ENCODE measurements at regions not wholly inside any gene's neighbourhood (a gene's known extent, or its start where the extent isn't known, plus 50 kb on each side); places are given as distances from the start of the nearest gene placed in this dataset.
A peak's percentile ranks its signal among the peaks of the same experiment; 100 is the strongest.

- TF ChIP-seq STAT5B (CRISPR knock-in tag; IDR thresholded peaks at IDR 0.05) (peak; percentile 14; the same call in 1 of the 2 replicates), ZNF83 (CRISPR knock-in tag; IDR thresholded peaks at IDR 0.05; ENCODE audit: borderline replicate concordance) (no peak), PAWR (CRISPR knock-in tag; IDR thresholded peaks at IDR 0.05; ENCODE audit: borderline replicate concordance) (no peak), ZNF605 (CRISPR knock-in tag; IDR thresholded peaks at IDR 0.05) (peak; percentile 72), TAF1 (CRISPR knock-in tag; IDR thresholded peaks at IDR 0.05) (no peak), ZNF724P (CRISPR knock-in tag; IDR thresholded peaks at IDR 0.05; ENCODE audit: borderline replicate concordance) (peak; percentile 47; the same call in 1 of the 2 replicates), FOSL1 (CRISPR knock-in tag; IDR thresholded peaks at IDR 0.05; ENCODE audit: borderline replicate concordance) (peak; percentile 61; the same call in 1 of the 2 replicates), SIN3A (IDR thresholded peaks at IDR 0.05; ENCODE audit: borderline replicate concordance, low read depth, low read length) (0 out of 2 replicates have a peak, but pooled peaks have one; percentile 20), ZFP36L2 (CRISPR knock-in tag; IDR thresholded peaks at IDR 0.05) (peak; percentile 78; the same call in 1 of the 2 replicates), RFXAP (CRISPR knock-in tag; IDR thresholded peaks at IDR 0.05; ENCODE audit: borderline replicate concordance) (peak; percentile 68; the same call in 1 of the 2 replicates), NR1H2 (CRISPR knock-in tag; IDR thresholded peaks at IDR 0.05; ENCODE audit: borderline replicate concordance, low read depth) (peak; percentile 21; the same call in 1 of the 2 replicates), RXRB (CRISPR knock-in tag; IDR thresholded peaks at IDR 0.05; ENCODE audit: borderline replicate concordance) (peak; percentile 99), ZNF264 (CRISPR knock-in tag; IDR thresholded peaks at IDR 0.05) (peak; percentile 69; the same call in 1 of the 2 replicates), GATAD2A (CRISPR knock-in tag; IDR thresholded peaks at IDR 0.05) (peak; percentile 93), TBX3 (IDR thresholded peaks at IDR 0.05; ENCODE audit: borderline replicate concordance) (peak; percentile 90; the same call in 1 of the 2 replicates), TIGD3 (CRISPR knock-in tag; IDR thresholded peaks at IDR 0.05; ENCODE audit: borderline replicate concordance) (no peak), MAZ (IDR thresholded peaks at IDR 0.05; ENCODE audit: borderline replicate concordance, low read depth, low read length) (peak; percentile 93), MAZ (CRISPR knock-in tag; IDR thresholded peaks at IDR 0.05; ENCODE audit: low read depth) (peak; percentile 74), KAT2B (IDR thresholded peaks at IDR 0.05; ENCODE audit: borderline replicate concordance, low read depth, low read length) (no peak), WIZ (CRISPR knock-in tag; IDR thresholded peaks at IDR 0.05) (no peak), TOE1 (CRISPR knock-in tag; IDR thresholded peaks at IDR 0.05) (0 out of 2 replicates have a peak, but pooled peaks have one; percentile 48), ZSCAN21 (CRISPR knock-in tag; IDR thresholded peaks at IDR 0.05; ENCODE audit: borderline replicate concordance) (no peak), RARA (CRISPR knock-in tag; IDR thresholded peaks at IDR 0.05) (peak; percentile 99), JARID2 (CRISPR knock-in tag; IDR thresholded peaks at IDR 0.05; ENCODE audit: insufficient replicate concordance) (no peak), ARNT2 (CRISPR knock-in tag; IDR thresholded peaks at IDR 0.05; ENCODE audit: low read depth) (peak; percentile 40; the same call in 1 of the 2 replicates), ZNF687 (CRISPR knock-in tag; IDR thresholded peaks at IDR 0.05) (peak; percentile 99)
Observed at GRCh38 chr12:4015225-4016091, 142.3 kb upstream of the PARP11 start (continued).
